ENCODE measurements at regions not wholly inside any gene's neighbourhood (a gene's known extent, or its start where the extent isn't known, plus 50 kb on each side); places are given as distances from the start of the nearest gene placed in this dataset.

DNA sequence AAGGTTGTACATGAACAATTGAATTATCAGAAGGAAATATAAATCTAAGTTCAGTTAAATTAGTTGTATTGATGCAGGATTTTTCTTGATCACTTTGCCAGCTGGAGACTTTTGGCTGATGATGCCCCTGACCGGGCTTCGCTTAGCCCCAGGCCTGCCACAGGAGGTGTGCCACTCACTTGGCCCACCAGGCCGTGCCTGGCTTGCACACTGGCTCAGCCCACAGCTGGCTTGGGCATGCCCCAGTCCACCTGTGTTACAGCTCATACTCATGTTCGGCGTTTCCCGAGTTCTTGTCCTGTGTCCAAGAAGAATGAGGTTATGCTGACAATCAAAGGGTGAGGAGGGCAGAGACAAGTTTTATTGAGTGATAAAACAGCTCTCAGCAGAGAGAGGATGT, 773.9 kb upstream of the FANCL start:
- H3K9me3 ChIP-seq (ENCODE audit: insufficient read depth, low read depth): no peaks in the 10 kb centered on the region
- no peaks in the 10 kb centered on the region for H4K20me1 ChIP-seq (ENCODE audit: insufficient read depth)
- DNase-seq: no peak
- H3K9me2 ChIP-seq (ENCODE audit: insufficient read depth): no peaks in the 10 kb centered on the region
- TF ChIP-seq, protein P1, sequence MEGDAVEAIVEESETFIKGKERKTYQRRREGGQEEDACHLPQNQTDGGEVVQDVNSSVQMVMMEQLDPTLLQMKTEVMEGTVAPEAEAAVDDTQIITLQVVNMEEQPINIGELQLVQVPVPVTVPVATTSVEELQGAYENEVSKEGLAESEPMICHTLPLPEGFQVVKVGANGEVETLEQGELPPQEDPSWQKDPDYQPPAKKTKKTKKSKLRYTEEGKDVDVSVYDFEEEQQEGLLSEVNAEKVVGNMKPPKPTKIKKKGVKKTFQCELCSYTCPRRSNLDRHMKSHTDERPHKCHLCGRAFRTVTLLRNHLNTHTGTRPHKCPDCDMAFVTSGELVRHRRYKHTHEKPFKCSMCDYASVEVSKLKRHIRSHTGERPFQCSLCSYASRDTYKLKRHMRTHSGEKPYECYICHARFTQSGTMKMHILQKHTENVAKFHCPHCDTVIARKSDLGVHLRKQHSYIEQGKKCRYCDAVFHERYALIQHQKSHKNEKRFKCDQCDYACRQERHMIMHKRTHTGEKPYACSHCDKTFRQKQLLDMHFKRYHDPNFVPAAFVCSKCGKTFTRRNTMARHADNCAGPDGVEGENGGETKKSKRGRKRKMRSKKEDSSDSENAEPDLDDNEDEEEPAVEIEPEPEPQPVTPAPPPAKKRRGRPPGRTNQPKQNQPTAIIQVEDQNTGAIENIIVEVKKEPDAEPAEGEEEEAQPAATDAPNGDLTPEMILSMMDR (conservative IDR thresholded peaks at IDR 0.05): no peak
- no peak for TF ChIP-seq EZH2 (IDR thresholded peaks at IDR 0.05; ENCODE audit: low read depth)
- no peak overlapping the region for H2AFZ ChIP-seq
- CTCF ChIA-PET: no interaction called here
- no peaks in the 10 kb centered on the region for H3K36me3 ChIP-seq (ENCODE audit: low read depth)
- H3F3A ChIP-seq (ENCODE audit: insufficient read depth, low read depth): no peaks in the 10 kb centered on the region
- H3K4me1 ChIP-seq (replicated peaks; ENCODE audit: insufficient read depth): no peaks in the 10 kb centered on the region
- no peak overlapping the region for H3K27ac ChIP-seq
- POLR2A ChIA-PET (ENCODE audit: unreplicated experiment): no interaction called here
- H3K4me3 ChIP-seq: no peak overlapping the region
- H3K4me2 ChIP-seq: no peak overlapping the region
- peaks cover 5% of the 10 kb centered on the region; the same call in 1 of the 2 replicates for H3K27me3 ChIP-seq (ENCODE audit: insufficient read depth, low read depth)
- no TSS peak for BruUV-seq (replicated peaks)
- H3K79me2 ChIP-seq (ENCODE audit: low read depth): no peaks in the 10 kb centered on the region
- intact Hi-C loops (cut with micrococcal nuclease; ENCODE audit: unreplicated experiment): no loop called here

DNA sequence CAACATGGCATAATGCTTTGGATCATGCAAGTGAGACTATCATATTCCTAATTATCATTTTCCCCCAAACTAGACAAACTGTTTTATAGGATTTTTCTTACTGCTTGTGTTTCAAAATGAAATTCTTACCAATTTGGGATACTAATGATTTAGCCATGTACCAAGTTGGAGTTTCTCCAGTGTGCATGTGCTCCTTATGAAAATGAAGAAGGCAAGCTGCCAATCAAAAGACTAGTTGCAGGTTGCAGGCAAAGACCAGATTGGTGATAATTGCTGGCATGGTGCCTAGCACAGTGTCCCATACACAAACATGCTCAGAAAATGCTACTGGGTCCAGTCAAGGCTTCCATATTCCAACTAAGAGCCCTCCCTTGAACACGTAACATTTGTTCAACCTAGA, 771.8 kb upstream of the FANCL start:
- Histone ChIP-seq H3K27me3 (ENCODE audit: insufficient read depth, low read depth) (0 out of 2 replicates have a peak, but pooled peaks cover 5% of the 10 kb centered on the region), H3K4me2 (no peak overlapping the region), H3K9me3 (ENCODE audit: insufficient read depth, low read depth) (no peaks in the 10 kb centered on the region), H4K20me1 (ENCODE audit: insufficient read depth) (no peaks in the 10 kb centered on the region), H3K4me1 (replicated peaks; ENCODE audit: insufficient read depth) (no peaks in the 10 kb centered on the region), H3K79me2 (ENCODE audit: low read depth) (no peaks in the 10 kb centered on the region), H2AFZ (no peak overlapping the region), H3K36me3 (ENCODE audit: low read depth) (no peaks in the 10 kb centered on the region), H3K27ac (no peak overlapping the region), H3K4me3 (no peak overlapping the region), H3K9me2 (ENCODE audit: insufficient read depth) (no peaks in the 10 kb centered on the region), H3F3A (ENCODE audit: insufficient read depth, low read depth) (no peaks in the 10 kb centered on the region)
- ChIA-PET POLR2A (ENCODE audit: unreplicated experiment) (no interaction called here), CTCF (no interaction called here)
- DNase-seq: no peak
- no TSS peak for BruUV-seq (replicated peaks)
- TF ChIP-seq, protein P1 (conservative IDR thresholded peaks at IDR 0.05): no peak
- TF ChIP-seq EZH2 (IDR thresholded peaks at IDR 0.05; ENCODE audit: low read depth): no peak
- intact Hi-C loops (cut with micrococcal nuclease; ENCODE audit: unreplicated experiment): no loop called here

DNA sequence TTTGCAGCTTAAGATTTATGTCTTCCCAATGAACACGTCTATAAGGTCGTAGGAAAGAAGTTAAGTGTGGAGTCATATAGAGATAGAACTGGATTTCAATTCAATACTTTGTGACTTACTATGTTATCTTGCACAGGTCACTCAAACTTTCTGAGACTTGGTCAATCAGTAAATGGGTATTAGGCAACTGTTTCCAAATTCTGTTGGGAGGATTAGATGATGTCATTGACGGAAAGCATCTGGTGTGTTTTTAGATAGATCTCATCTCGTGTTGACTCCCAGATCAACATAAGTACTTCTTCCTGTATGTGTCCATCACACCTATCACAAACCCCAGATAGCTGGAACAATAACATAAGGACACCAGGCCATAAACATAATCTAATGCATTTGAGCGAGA, 771.1 kb upstream of the FANCL start:
- intact Hi-C loops (cut with micrococcal nuclease; ENCODE audit: unreplicated experiment): no loop called here
- no TSS peak for BruUV-seq (replicated peaks)

More for the DNA sequence above, 771.1 kb upstream of the FANCL start:
- Histone ChIP-seq H3K36me3 (ENCODE audit: low read depth) (no peaks in the 10 kb centered on the region), H3K27me3 (ENCODE audit: insufficient read depth, low read depth) (0 out of 2 replicates have a peak, but pooled peaks cover 5% of the 10 kb centered on the region), H3K9me2 (ENCODE audit: insufficient read depth) (no peaks in the 10 kb centered on the region), H2AFZ (no peak overlapping the region), H3K4me1 (replicated peaks; ENCODE audit: insufficient read depth) (no peaks in the 10 kb centered on the region), H3K4me2 (no peak overlapping the region), H3K27ac (no peak overlapping the region), H3K79me2 (ENCODE audit: low read depth) (no peaks in the 10 kb centered on the region), H4K20me1 (ENCODE audit: insufficient read depth) (no peaks in the 10 kb centered on the region), H3F3A (ENCODE audit: insufficient read depth, low read depth) (no peaks in the 10 kb centered on the region), H3K4me3 (no peak overlapping the region), H3K9me3 (ENCODE audit: insufficient read depth, low read depth) (no peaks in the 10 kb centered on the region)
- ChIA-PET CTCF (no interaction called here), POLR2A (ENCODE audit: unreplicated experiment) (no interaction called here)
- no peak for DNase-seq
- no peak for TF ChIP-seq EZH2 (IDR thresholded peaks at IDR 0.05; ENCODE audit: low read depth)
- TF ChIP-seq, protein P1 (conservative IDR thresholded peaks at IDR 0.05): no peak

All from PC-9 (cell line).